Esophagus squamous epithelium (tissue), 5 donors: ENCODE measurements at regions not wholly inside any gene's neighbourhood (a gene's known extent, or its start where the extent isn't known, plus 50 kb on each side); places are given as distances from the start of the nearest gene placed in this dataset.

Source experiments
- DNase-seq: peaks from one replicate; lab custom pipeline; 2025; lab: John Stamatoyannopoulos, UW
- H3K27ac ChIP-seq, 4 donors: fragments of 200-600 bp; sonication (generic); one replicate each; pipeline ENCODE4 v1.5.1; 2016 to 2019; ENCODE audit warnings: mild to moderate bottlenecking in 1 of 4
- H3K27me3 ChIP-seq, 4 donors: fragments of 200-600 bp; sonication (generic); 1 replicate in 3 of 4; 2 replicates in 1 of 4; pipeline versions ENCODE4 v1.5.1 to v1.6.0; 2017 to 2021; ENCODE audit warnings: antibody characterized with exemption in 1 of 4
- H3K36me3 ChIP-seq, 3 donors: fragments of 200-600 bp; sonication (generic); one replicate each; pipeline ENCODE4 v1.5.1; 2016 to 2019
- H3K4me1 ChIP-seq, 3 donors: fragments of 200-600 bp; sonication (generic); one replicate each; pipeline ENCODE4 v1.5.1; 2017 to 2019
- H3K4me3 ChIP-seq, 4 donors: fragments of 200-600 bp; sonication (generic); 1 replicate in 3 of 4; 2 replicates in 1 of 4; pipeline ENCODE4 v1.5.1; 2016 to 2019; ENCODE audit warnings: mild to moderate bottlenecking in 2 of 4, moderate library complexity in 1 of 4
- H3K9me3 ChIP-seq, 3 donors: fragments of 200-600 bp; sonication (generic); one replicate each; pipeline ENCODE4 v1.5.1; 2016 to 2019
- CTCF ChIP-seq, 6 experiments: fragments of 450-650 bp in 4 of 6; fragments of 200-600 bp in 2 of 6; sonication (generic) in 2 of 6; IDR thresholded peaks; one replicate each; pipeline ENCODE4 v1.5.1; 2016 to 2019; ENCODE audit warnings: antibody characterized with exemption in 6 of 6, mild to moderate bottlenecking in 4 of 6, moderate library complexity in 4 of 6
- POLR2A ChIP-seq, 4 donors: fragments of 450-650 bp; IDR thresholded peaks; one replicate each; pipeline ENCODE4 v1.6.1; 2017; ENCODE audit warnings: antibody characterized with exemption in 4 of 4, mild to moderate bottlenecking in 4 of 4, moderate library complexity in 3 of 4
- WGBS, 2 donors: methylation state at CpG; one replicate each; pipeline ENCODE4 v1.1.5; 2018; 5-methylcytosine and 5-hydroxymethylcytosine counted together
- intact Hi-C: fragments of 100-400 bp; cut with DNase I; formaldehyde crosslinking; loops from one replicate; pipeline ENCODE4 v1.15.0; 2022
- donor health status: DM: yes; HTN: yes; CAD: no.

- intact Hi-C loops: no loop called here
- Histone ChIP-seq H3K36me3 (no peaks in the 10 kb centered on the region), H3K4me1 (no peaks in the 10 kb centered on the region), H3K4me3 (no peak overlapping the region), H3K9me3 (no peaks in the 10 kb centered on the region), H3K27me3 (peaks cover 0 to 35% (median 0%) of the 10 kb centered on the region in 4 donors), H3K27ac (no peak overlapping the region)
- TF ChIP-seq CTCF (IDR thresholded peaks at IDR 0.05): no peak
- no peak for TF ChIP-seq POLR2A (IDR thresholded peaks at IDR 0.05)
- 87 to 96% methylated on average over 7 of the region's 11 CpGs for WGBS, 2 donors
- no peak for DNase-seq
Measured at GRCh38 chr5:171703146-171703545, 82.5 kb upstream of the SMIM23 start.

GRCh38 chr5:171705036-171705435 is 80.6 kb upstream of the SMIM23 start:
- TF ChIP-seq CTCF (IDR thresholded peaks at IDR 0.05) (no peak), POLR2A (IDR thresholded peaks at IDR 0.05) (no peak)
- peaks cover 0 to 35% (median 0%) of the 10 kb centered on the region in 4 donors for H3K27me3 ChIP-seq
- no peak overlapping the region for H3K4me3 ChIP-seq
- no peak overlapping the region for H3K27ac ChIP-seq
- no peaks in the 10 kb centered on the region for H3K9me3 ChIP-seq
- no peak for DNase-seq
- no peaks in the 10 kb centered on the region for H3K36me3 ChIP-seq
- no peaks in the 10 kb centered on the region for H3K4me1 ChIP-seq
- WGBS, 2 donors: 76 to 96% methylated on average over 6 of the region's 6 CpGs
- intact Hi-C loops: no loop called here

- intact Hi-C loops: no loop called here
- 83 to 87% methylated on average over 5 to 6 of the region's 7 CpGs for WGBS, 2 donors
- no peak overlapping the region for H3K27ac ChIP-seq
- no peak for TF ChIP-seq POLR2A (IDR thresholded peaks at IDR 0.05)
- no peak for TF ChIP-seq CTCF (IDR thresholded peaks at IDR 0.05)
- no peaks in the 10 kb centered on the region for H3K36me3 ChIP-seq
- H3K4me1 ChIP-seq: no peaks in the 10 kb centered on the region
- peaks cover 0 to 37% (median 0%) of the 10 kb centered on the region in 4 donors for H3K27me3 ChIP-seq
- H3K4me3 ChIP-seq: no peak overlapping the region
- no peak for DNase-seq
- H3K9me3 ChIP-seq: no peaks in the 10 kb centered on the region
Measured at GRCh38 chr5:171705830-171706468, 79.7 kb upstream of the SMIM23 start.

GRCh38 chr5:171706736-171707441 is 78.7 kb upstream of the SMIM23 start:
- no peak for TF ChIP-seq CTCF (IDR thresholded peaks at IDR 0.05)
- no peak for TF ChIP-seq POLR2A (IDR thresholded peaks at IDR 0.05)
- 90 to 100% methylated on average over 2 of the region's 2 CpGs for WGBS, 2 donors
- intact Hi-C loops: no loop called here
- DNase-seq: no peak
- Histone ChIP-seq H3K4me1 (no peaks in the 10 kb centered on the region), H3K27me3 (peaks cover 0 to 32% (median 0%) of the 10 kb centered on the region in 4 donors), H3K36me3 (no peaks in the 10 kb centered on the region), H3K27ac (no peak overlapping the region), H3K9me3 (no peaks in the 10 kb centered on the region), H3K4me3 (no peak overlapping the region)

- no peaks in the 10 kb centered on the region for H3K9me3 ChIP-seq
- 83 to 100% methylated on average over 1 of the region's 1 CpG for WGBS, 2 donors
- H3K4me1 ChIP-seq: peaks cover 0 to 3% (median 0%) of the 10 kb centered on the region in 3 donors
- H3K36me3 ChIP-seq: no peaks in the 10 kb centered on the region
- H3K27ac ChIP-seq: no peak overlapping the region
- TF ChIP-seq CTCF (IDR thresholded peaks at IDR 0.05) (no peak), POLR2A (IDR thresholded peaks at IDR 0.05) (no peak)
- H3K27me3 ChIP-seq: peaks cover 0 to 31% (median 0%) of the 10 kb centered on the region in 4 donors
- no peak overlapping the region for H3K4me3 ChIP-seq
- intact Hi-C loops: no loop called here
- DNase-seq: no peak
Measured at GRCh38 chr5:171707442-171707792, 78.2 kb upstream of the SMIM23 start.
